ENCODE measurements at regions not wholly inside any gene's neighbourhood (a gene's known extent, or its start where the extent isn't known, plus 50 kb on each side); places are given as distances from the start of the nearest gene placed in this dataset.

DNA sequence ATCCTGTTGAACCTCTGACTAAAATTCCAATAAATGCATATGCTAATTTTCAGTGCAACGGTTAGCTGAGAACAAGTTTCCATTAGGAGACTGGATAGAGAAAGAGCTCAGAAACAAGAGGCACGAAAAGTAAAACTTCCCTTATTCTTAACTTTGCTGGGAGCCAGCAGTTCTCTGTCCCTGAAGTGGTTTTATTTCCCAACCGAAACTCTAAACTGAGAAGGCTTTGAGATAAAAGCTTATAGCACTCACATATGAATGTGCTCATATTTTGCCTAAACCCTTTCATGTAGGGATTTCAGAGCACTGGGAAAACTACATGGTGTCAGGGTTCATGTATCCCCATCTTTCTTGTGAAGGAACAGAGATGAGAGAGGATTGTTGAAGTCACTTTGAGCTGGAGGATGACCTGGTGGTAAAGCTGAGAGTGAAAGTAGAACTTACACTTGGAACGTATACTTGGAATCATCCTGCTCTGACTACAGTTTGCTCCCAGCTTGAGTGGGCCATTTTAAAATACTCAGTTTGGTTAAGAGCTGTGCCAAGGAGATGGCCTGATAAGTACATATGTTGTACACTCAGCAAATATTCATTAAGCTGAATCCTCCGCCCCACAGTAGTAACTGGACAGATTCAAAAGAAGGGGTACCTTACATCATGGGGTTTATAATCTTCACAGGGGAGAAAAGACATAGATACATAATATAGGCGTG, 324.2 kb upstream of the CNR1 start:
- Histone ChIP-seq H3K4me1 (ENCODE audit: insufficient read depth) (no peaks in the 10 kb centered on the region), H3K27me3 (no peaks in the 10 kb centered on the region), H3K9me3 (no peaks in the 10 kb centered on the region), H3K27ac (no peak overlapping the region), H3K36me3 (no peaks in the 10 kb centered on the region), H3K4me3 (no peak overlapping the region)
- whole genome bisulfite sequencing, 3 donors, result 74 to 86% (median 77%) methylated on average over 6 of the region's 6 CpGs
- intact Hi-C loops (cut with DNase I), result no loop called here
- no peak for DNase-seq
- TF ChIP-seq, protein P1, sequence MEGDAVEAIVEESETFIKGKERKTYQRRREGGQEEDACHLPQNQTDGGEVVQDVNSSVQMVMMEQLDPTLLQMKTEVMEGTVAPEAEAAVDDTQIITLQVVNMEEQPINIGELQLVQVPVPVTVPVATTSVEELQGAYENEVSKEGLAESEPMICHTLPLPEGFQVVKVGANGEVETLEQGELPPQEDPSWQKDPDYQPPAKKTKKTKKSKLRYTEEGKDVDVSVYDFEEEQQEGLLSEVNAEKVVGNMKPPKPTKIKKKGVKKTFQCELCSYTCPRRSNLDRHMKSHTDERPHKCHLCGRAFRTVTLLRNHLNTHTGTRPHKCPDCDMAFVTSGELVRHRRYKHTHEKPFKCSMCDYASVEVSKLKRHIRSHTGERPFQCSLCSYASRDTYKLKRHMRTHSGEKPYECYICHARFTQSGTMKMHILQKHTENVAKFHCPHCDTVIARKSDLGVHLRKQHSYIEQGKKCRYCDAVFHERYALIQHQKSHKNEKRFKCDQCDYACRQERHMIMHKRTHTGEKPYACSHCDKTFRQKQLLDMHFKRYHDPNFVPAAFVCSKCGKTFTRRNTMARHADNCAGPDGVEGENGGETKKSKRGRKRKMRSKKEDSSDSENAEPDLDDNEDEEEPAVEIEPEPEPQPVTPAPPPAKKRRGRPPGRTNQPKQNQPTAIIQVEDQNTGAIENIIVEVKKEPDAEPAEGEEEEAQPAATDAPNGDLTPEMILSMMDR (IDR thresholded peaks at IDR 0.05), result no peak
- no peak for TF ChIP-seq EP300 (IDR thresholded peaks at IDR 0.05)
- no peak for TF ChIP-seq POLR2A (IDR thresholded peaks at IDR 0.05)

DNA sequence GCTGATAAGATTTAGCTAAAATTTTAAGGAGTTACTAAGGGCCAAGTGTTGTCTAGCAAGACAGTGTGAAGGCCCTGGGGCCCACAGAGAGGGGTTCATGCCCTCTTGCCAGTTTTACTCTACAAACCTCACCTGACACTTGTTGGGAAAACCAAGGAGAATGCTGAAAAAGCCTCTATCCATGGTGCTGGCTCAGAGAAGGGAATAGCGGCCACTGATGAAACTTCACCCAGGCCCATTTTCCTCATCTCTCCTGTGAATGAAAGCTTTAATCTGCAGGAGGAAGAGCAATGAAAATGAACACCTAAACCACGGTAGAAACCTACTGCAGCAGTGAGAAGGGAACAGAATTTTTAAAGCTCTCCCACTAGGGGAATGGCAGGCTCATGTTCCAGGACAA, 317.3 kb upstream of the CNR1 start:
- no peaks in the 10 kb centered on the region for H3K36me3 ChIP-seq
- WGBS, 3 donors, result 71 to 77% (median 74%) methylated on average over 2 of the region's 2 CpGs
- no peak for DNase-seq
- intact Hi-C loops (cut with DNase I), result no loop called here
- no peak overlapping the region for H3K4me3 ChIP-seq
- H3K4me1 ChIP-seq (ENCODE audit: insufficient read depth), result no peaks in the 10 kb centered on the region
- TF ChIP-seq, protein P1 (IDR thresholded peaks at IDR 0.05), result no peak
- TF ChIP-seq POLR2A (IDR thresholded peaks at IDR 0.05), result no peak
- no peak for TF ChIP-seq EP300 (IDR thresholded peaks at IDR 0.05)
- no peaks in the 10 kb centered on the region for H3K27me3 ChIP-seq
- H3K9me3 ChIP-seq, result no peaks in the 10 kb centered on the region
- no peak overlapping the region for H3K27ac ChIP-seq

DNA sequence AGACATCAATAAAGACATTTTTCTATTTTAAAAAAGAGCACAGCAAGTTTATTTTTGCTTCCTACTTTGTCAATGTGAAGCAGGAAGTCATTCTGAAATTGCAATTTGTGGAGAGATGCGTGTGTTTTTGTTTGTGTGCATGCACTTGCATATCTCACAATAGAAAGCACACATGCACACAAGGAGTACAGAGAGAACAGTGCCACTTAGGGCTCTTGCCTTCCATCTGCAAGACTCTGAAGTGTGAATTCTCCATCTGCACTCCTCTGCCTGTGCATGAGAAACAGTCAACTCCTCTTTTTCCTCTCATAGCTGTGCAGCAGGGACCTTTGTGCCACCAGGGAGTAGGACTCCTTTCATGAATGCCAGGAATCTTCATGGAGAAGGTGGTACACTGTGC, 316.3 kb upstream of the CNR1 start:
- no peaks in the 10 kb centered on the region for H3K4me1 ChIP-seq (ENCODE audit: insufficient read depth)
- no peaks in the 10 kb centered on the region for H3K9me3 ChIP-seq
- DNase-seq, result no peak
- no peaks in the 10 kb centered on the region for H3K27me3 ChIP-seq
- 58 to 79% (median 72%) methylated on average over 1 of the region's 1 CpG for WGBS, 3 donors
- H3K27ac ChIP-seq, result no peak overlapping the region
- no peak overlapping the region for H3K4me3 ChIP-seq
- intact Hi-C loops (cut with DNase I), result no loop called here
- no peaks in the 10 kb centered on the region for H3K36me3 ChIP-seq
- TF ChIP-seq, protein P1 (IDR thresholded peaks at IDR 0.05), result no peak

DNA sequence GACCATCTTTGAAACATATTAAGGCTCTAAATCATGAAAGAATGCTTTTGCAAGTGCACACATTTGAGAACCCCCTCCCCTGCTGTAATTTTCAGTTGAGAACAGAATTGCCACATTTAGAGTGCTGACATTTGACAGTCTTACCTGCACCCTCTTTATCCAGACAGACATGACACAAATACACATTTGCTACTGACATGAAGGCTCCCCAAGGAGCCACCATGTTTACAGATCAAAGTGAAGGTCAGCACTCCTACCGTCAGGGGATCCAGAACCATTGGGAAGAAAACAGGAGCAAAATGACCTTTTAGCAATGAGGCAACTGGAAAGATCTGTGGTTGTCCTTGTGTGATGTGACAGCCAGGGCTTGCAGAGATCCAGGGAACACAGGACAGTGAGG, 315.4 kb upstream of the CNR1 start:
- no peaks in the 10 kb centered on the region for H3K4me1 ChIP-seq (ENCODE audit: insufficient read depth)
- intact Hi-C loops (cut with DNase I), result no loop called here
- no peak for DNase-seq
- H3K36me3 ChIP-seq, result no peaks in the 10 kb centered on the region
- H3K4me3 ChIP-seq, result no peak overlapping the region
- no peaks in the 10 kb centered on the region for H3K27me3 ChIP-seq
- WGBS, 3 donors, result 50 to 71% (median 60%) methylated on average over 1 of the region's 1 CpG
- no peak overlapping the region for H3K27ac ChIP-seq
- TF ChIP-seq, protein P1 (IDR thresholded peaks at IDR 0.05), result no peak
- TF ChIP-seq POLR2A (IDR thresholded peaks at IDR 0.05) (no peak), EP300 (IDR thresholded peaks at IDR 0.05) (no peak)
- H3K9me3 ChIP-seq, result no peaks in the 10 kb centered on the region

Data from ovary (tissue), 7 donors.